ENCODE measurements at regions not wholly inside any gene's neighbourhood (a gene's known extent, or its start where the extent isn't known, plus 50 kb on each side); places are given as distances from the start of the nearest gene placed in this dataset.

- TF ChIP-seq ZNF830 (tag by site-specific recombination; IDR thresholded peaks at IDR 0.05; ENCODE audit: low read depth) = no peak
- no peak for TF ChIP-seq ZBTB26 (tag by site-specific recombination; optimal IDR thresholded peaks at IDR 0.05)
- 0 out of 2 replicates have a peak, but pooled peaks have one; percentile 45 for TF ChIP-seq EGR2 (tag by site-specific recombination; IDR thresholded peaks at IDR 0.05; ENCODE audit: low read depth)
- peak; percentile 64 for TF ChIP-seq ZFHX2 (tag by site-specific recombination; conservative IDR thresholded peaks at IDR 0.05)
- Histone ChIP-seq H3K4me3 (ENCODE audit: low read depth, low read length) (no peak overlapping the region), H3K27ac (ENCODE audit: extremely low read depth, low read depth, low read length) (no peak overlapping the region), H3K36me3 (ENCODE audit: control insufficient read depth in 2 of 2, insufficient read depth in 1 of 2, low read length in 2 of 2) (no peaks in the 10 kb centered on the region), H3K4me1 (ENCODE audit: control insufficient read depth, insufficient read depth, low read length) (no peaks in the 10 kb centered on the region), H3K9me3 (ENCODE audit: control insufficient read depth, insufficient read depth, low read depth, low read length) (no peaks in the 10 kb centered on the region)
- CTCF ChIA-PET = interaction anchor here (0.7 to 1.0 kb wide), 3 partner anchors 11 to 196 kb away, joined by 3 read pairs; no protein-coding TSS in a partner anchor
- POLR2A ChIA-PET = interaction anchor here (0.6 to 2.1 kb wide), 4 partner anchors 12 to 363 kb away, joined by 3 to 6 read pairs (median 4); partner anchors contain the start of gene COA6
Measured at GRCh38 chr1:234735916-234736315, 125.9 kb upstream of the IRF2BP2 start.

GRCh38 chr1:234735476-234735875 is 125.5 kb upstream of the IRF2BP2 start:
- POLR2A ChIA-PET = interaction anchor here (0.6 to 2.1 kb wide), 4 partner anchors 12 to 362 kb away, joined by 3 to 6 read pairs (median 4); partner anchors contain the start of gene COA6
- TF ChIP-seq ZBTB17 (tag by site-specific recombination; IDR thresholded peaks at IDR 0.05) (peak; percentile 59), ZNF555 (tag by site-specific recombination; conservative IDR thresholded peaks at IDR 0.05) (no peak)

GRCh38 chr1:234734869-234735268 is 124.9 kb upstream of the IRF2BP2 start:
- Histone ChIP-seq H3K4me1 (ENCODE audit: control insufficient read depth, insufficient read depth, low read length) (peaks cover 5% of the 10 kb centered on the region), H3K27ac (ENCODE audit: extremely low read depth, low read depth, low read length) (no peak overlapping the region), H3K36me3 (ENCODE audit: control insufficient read depth in 2 of 2, insufficient read depth in 1 of 2, low read length in 2 of 2) (no peaks in the 10 kb centered on the region), H3K4me3 (ENCODE audit: low read depth, low read length) (no peak overlapping the region), H3K9me3 (ENCODE audit: control insufficient read depth, insufficient read depth, low read depth, low read length) (no peaks in the 10 kb centered on the region)
- ChIA-PET POLR2A (interaction anchor here (0.5 to 2.1 kb wide), 4 partner anchors 11 to 356 kb away, joined by 3 to 6 read pairs (median 6); no protein-coding TSS in a partner anchor), CTCF (interaction anchor here (0.9 to 1.0 kb wide), 4 partner anchors 10 to 236 kb away, joined by 3 to 4 read pairs (median 4); no protein-coding TSS in a partner anchor)
- no peak for TF ChIP-seq REPIN1 (tag by site-specific recombination; IDR thresholded peaks at IDR 0.05; ENCODE audit: low read depth)
- TF ChIP-seq ZNF366 (tag by site-specific recombination; conservative IDR thresholded peaks at IDR 0.05) = no peak
- no peak for TF ChIP-seq ZNF174 (tag by site-specific recombination; IDR thresholded peaks at IDR 0.05)
- no peak for TF ChIP-seq SP2 (tag by site-specific recombination; IDR thresholded peaks at IDR 0.05)
- TF ChIP-seq ZNF530 (tag by site-specific recombination; IDR thresholded peaks at IDR 0.05; ENCODE audit: low read depth) = no peak
- TF ChIP-seq ZNF140 (tag by site-specific recombination; IDR thresholded peaks at IDR 0.05) = no peak
- no peak for TF ChIP-seq ZNF423 (tag by site-specific recombination; IDR thresholded peaks at IDR 0.05)
- TF ChIP-seq ZBTB17 (tag by site-specific recombination; IDR thresholded peaks at IDR 0.05) = no peak
- no peak for TF ChIP-seq KLF8 (tag by site-specific recombination; IDR thresholded peaks at IDR 0.05)
- no peak for TF ChIP-seq ZNF707 (tag by site-specific recombination; IDR thresholded peaks at IDR 0.05)
- TF ChIP-seq EGR2 (tag by site-specific recombination; IDR thresholded peaks at IDR 0.05; ENCODE audit: low read depth) = peak; percentile 68; the same call in 1 of the 2 replicates
- no peak for TF ChIP-seq ZNF146 (tag by site-specific recombination; IDR thresholded peaks at IDR 0.05)
- no peak for TF ChIP-seq ZNF350 (tag by site-specific recombination; IDR thresholded peaks at IDR 0.05)
- no peak for TF ChIP-seq ZNF658 (tag by site-specific recombination; IDR thresholded peaks at IDR 0.05)
- no peak for TF ChIP-seq ZNF391 (tag by site-specific recombination; IDR thresholded peaks at IDR 0.05; ENCODE audit: borderline replicate concordance, low read depth)
- peak; percentile 74 for TF ChIP-seq CTCF (tag by site-specific recombination; IDR thresholded peaks at IDR 0.05)
- TF ChIP-seq ZNF792 (tag by site-specific recombination; IDR thresholded peaks at IDR 0.05) = no peak
- peak; percentile 54 for TF ChIP-seq ZFHX2 (tag by site-specific recombination; conservative IDR thresholded peaks at IDR 0.05)
- no peak for TF ChIP-seq KLF10 (tag by site-specific recombination; IDR thresholded peaks at IDR 0.05)
- TF ChIP-seq ZEB2 (tag by site-specific recombination; IDR thresholded peaks at IDR 0.05) = no peak
- TF ChIP-seq ZNF488 (tag by site-specific recombination; IDR thresholded peaks at IDR 0.05) = no peak
- TF ChIP-seq ZNF341 (tag by site-specific recombination; IDR thresholded peaks at IDR 0.05; ENCODE audit: low read depth) = 0 out of 2 replicates have a peak, but pooled peaks have one; percentile 44
- TF ChIP-seq ZNF362 (tag by site-specific recombination; IDR thresholded peaks at IDR 0.05) = no peak
- no peak for TF ChIP-seq ZBTB20 (tag by site-specific recombination; IDR thresholded peaks at IDR 0.05)

More at GRCh38 chr1:234735476-234735875, 125.5 kb upstream of the IRF2BP2 start:
- H3K36me3 ChIP-seq (ENCODE audit: control insufficient read depth in 2 of 2, insufficient read depth in 1 of 2, low read length in 2 of 2) = no peaks in the 10 kb centered on the region
- CTCF ChIA-PET = interaction anchor here (0.7 to 1.0 kb wide), 5 partner anchors 9 to 196 kb away, joined by 3 to 4 read pairs (median 3); no protein-coding TSS in a partner anchor
- peaks cover 4% of the 10 kb centered on the region for H3K4me1 ChIP-seq (ENCODE audit: control insufficient read depth, insufficient read depth, low read length)
- H3K4me3 ChIP-seq (ENCODE audit: low read depth, low read length) = no peak overlapping the region
- H3K9me3 ChIP-seq (ENCODE audit: control insufficient read depth, insufficient read depth, low read depth, low read length) = no peaks in the 10 kb centered on the region
- H3K27ac ChIP-seq (ENCODE audit: extremely low read depth, low read depth, low read length) = no peak overlapping the region

All from HEK293 (cell line).